HUES48 (cell line): ENCODE measurements at regions not wholly inside any gene's neighbourhood (a gene's known extent, or its start where the extent isn't known, plus 50 kb on each side); places are given as distances from the start of the nearest gene placed in this dataset.

ENCODE experiments used
- H3K27ac ChIP-seq: one replicate; pipeline ENCODE4 v1.7.0; 2013; ENCODE audit warnings: low read depth, low read length, inconsistent platforms
- H3K27me3 ChIP-seq: 2 replicates; pipeline ENCODE4 v1.6.1; 2013; ENCODE audit warnings: mild to moderate bottlenecking, low read length; ENCODE audit not compliant: control insufficient read depth, insufficient read depth
- H3K36me3 ChIP-seq: 2 replicates; pipeline ENCODE4 v1.6.1; 2013; ENCODE audit warnings: low read length; ENCODE audit not compliant: control insufficient read depth, insufficient read depth
- H3K4me1 ChIP-seq: 2 replicates; pipeline ENCODE4 v1.6.1; 2013; ENCODE audit warnings: mild to moderate bottlenecking, low read length; ENCODE audit not compliant: control insufficient read depth, insufficient read depth
- H3K4me3 ChIP-seq: 2 replicates; pipeline ENCODE4 v1.5.1; 2013; ENCODE audit warnings: mild to moderate bottlenecking, low read depth, low read length
- H3K9ac ChIP-seq: 2 replicates; pipeline ENCODE4 v1.6.1; 2013; ENCODE audit warnings: mild to moderate bottlenecking, low read depth, low read length, moderate library complexity
- H3K9me3 ChIP-seq: 2 replicates; pipeline ENCODE4 v1.6.1; 2013; ENCODE audit warnings: low read length; ENCODE audit not compliant: control insufficient read depth, insufficient read depth

DNA sequence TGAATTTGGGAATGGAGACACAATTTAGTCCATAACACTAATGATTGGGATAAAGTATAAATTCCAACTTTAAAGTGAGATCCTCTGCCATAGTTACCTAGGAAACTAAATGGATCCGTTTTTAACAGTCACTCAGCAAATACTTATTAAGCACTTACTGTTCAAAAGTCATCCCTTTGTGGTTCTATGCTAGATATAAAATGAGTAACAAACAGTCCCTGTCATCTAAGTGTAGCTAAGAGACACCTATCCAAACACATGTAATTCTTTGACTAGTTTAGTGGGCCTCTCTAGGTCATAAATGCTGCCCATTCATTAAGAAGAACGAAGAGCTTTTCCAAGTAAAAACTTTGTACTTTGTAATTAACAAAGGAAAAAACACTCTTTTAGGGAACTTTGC is 244.2 kb upstream of the CDIN1 start:
- H3K27me3 ChIP-seq = no peaks in the 10 kb centered on the region
- no peak overlapping the region for H3K9ac ChIP-seq
- H3K27ac ChIP-seq = no peak overlapping the region
- no peak overlapping the region for H3K4me3 ChIP-seq
- H3K9me3 ChIP-seq = no peaks in the 10 kb centered on the region
- H3K36me3 ChIP-seq = no peaks in the 10 kb centered on the region
- peaks cover 5% of the 10 kb centered on the region; the same call in 1 of the 2 replicates for H3K4me1 ChIP-seq

DNA sequence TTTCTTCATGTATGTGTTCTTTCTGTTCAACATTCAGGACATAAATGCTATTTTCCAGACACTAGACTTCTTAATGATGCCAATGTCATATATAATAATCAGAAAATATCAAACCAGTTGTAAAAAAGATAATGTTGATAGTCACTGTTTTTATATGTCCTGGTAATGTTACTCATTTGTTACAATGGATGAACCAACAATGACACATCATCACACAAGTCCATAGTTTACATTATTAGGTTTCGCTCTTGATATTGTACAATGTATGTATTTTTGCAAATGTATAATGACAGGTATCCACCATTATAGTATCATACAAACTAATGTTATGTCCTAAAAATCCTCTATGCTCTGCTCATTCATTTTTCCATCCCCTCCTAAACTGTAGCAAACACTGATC is 243.8 kb upstream of the CDIN1 start:
- H3K27ac ChIP-seq = no peak overlapping the region
- no peak overlapping the region for H3K4me3 ChIP-seq
- H3K9me3 ChIP-seq = no peaks in the 10 kb centered on the region
- no peaks in the 10 kb centered on the region for H3K36me3 ChIP-seq
- no peak overlapping the region for H3K9ac ChIP-seq
- no peaks in the 10 kb centered on the region for H3K27me3 ChIP-seq
- H3K4me1 ChIP-seq = peaks cover 5% of the 10 kb centered on the region; the same call in 1 of the 2 replicates

GRCh38 chr15:36344887-36345286 is 234.5 kb upstream of the CDIN1 start:
- H3K4me1 ChIP-seq = no peaks in the 10 kb centered on the region
- no peak overlapping the region for H3K27ac ChIP-seq
- no peaks in the 10 kb centered on the region for H3K36me3 ChIP-seq
- no peak overlapping the region for H3K9ac ChIP-seq
- no peaks in the 10 kb centered on the region for H3K9me3 ChIP-seq
- H3K4me3 ChIP-seq = no peak overlapping the region
- H3K27me3 ChIP-seq = no peaks in the 10 kb centered on the region

- Histone ChIP-seq H3K9ac (no peak overlapping the region), H3K9me3 (no peaks in the 10 kb centered on the region), H3K36me3 (no peaks in the 10 kb centered on the region), H3K4me1 (no peaks in the 10 kb centered on the region), H3K27me3 (no peaks in the 10 kb centered on the region), H3K27ac (no peak overlapping the region), H3K4me3 (no peak overlapping the region)
Observed at GRCh38 chr15:36347272-36347858, 232.1 kb upstream of the CDIN1 start.

- no peaks in the 10 kb centered on the region for H3K4me1 ChIP-seq
Observed at GRCh38 chr15:36356466-36356865, 223.0 kb upstream of the CDIN1 start.

GRCh38 chr15:36356978-36357601 is 222.3 kb upstream of the CDIN1 start:
- no peak overlapping the region for H3K27ac ChIP-seq

More at GRCh38 chr15:36356466-36356865, 223.0 kb upstream of the CDIN1 start:
- Histone ChIP-seq H3K27ac (no peak overlapping the region), H3K4me3 (no peak overlapping the region), H3K9ac (no peak overlapping the region), H3K9me3 (no peaks in the 10 kb centered on the region), H3K27me3 (no peaks in the 10 kb centered on the region), H3K36me3 (no peaks in the 10 kb centered on the region)

GRCh38 chr15:36358094-36358493 is 221.3 kb upstream of the CDIN1 start:
- no peaks in the 10 kb centered on the region for H3K36me3 ChIP-seq
- no peak overlapping the region for H3K9ac ChIP-seq
- H3K9me3 ChIP-seq = no peaks in the 10 kb centered on the region
- H3K27me3 ChIP-seq = no peaks in the 10 kb centered on the region
- no peak overlapping the region for H3K4me3 ChIP-seq
- H3K27ac ChIP-seq = no peak overlapping the region
- no peaks in the 10 kb centered on the region for H3K4me1 ChIP-seq

More at GRCh38 chr15:36356978-36357601, 222.3 kb upstream of the CDIN1 start:
- no peaks in the 10 kb centered on the region for H3K36me3 ChIP-seq
- H3K9ac ChIP-seq = no peak overlapping the region
- no peaks in the 10 kb centered on the region for H3K9me3 ChIP-seq
- no peaks in the 10 kb centered on the region for H3K27me3 ChIP-seq
- H3K4me1 ChIP-seq = no peaks in the 10 kb centered on the region
- no peak overlapping the region for H3K4me3 ChIP-seq

DNA sequence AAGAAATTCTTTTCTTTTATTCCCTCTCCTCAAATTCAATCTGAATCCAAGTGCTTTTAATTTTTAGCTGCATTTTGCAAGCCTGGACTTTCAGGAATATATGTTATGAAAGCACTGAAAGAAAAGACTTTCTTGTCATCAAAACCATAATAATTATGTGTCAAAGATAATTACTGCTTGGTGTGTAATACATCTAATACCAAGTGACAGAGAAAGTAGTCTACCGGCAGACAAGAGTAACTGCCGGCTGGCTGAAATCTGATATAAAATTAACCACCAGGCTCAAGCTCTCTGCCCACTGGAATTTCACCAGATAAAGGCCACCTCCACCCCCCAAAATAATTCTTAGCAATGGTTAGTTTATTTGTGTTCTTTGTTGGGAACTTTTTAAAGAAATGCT is 220.9 kb upstream of the CDIN1 start:
- no peaks in the 10 kb centered on the region for H3K4me1 ChIP-seq
- H3K36me3 ChIP-seq = no peaks in the 10 kb centered on the region
- H3K9ac ChIP-seq = no peak overlapping the region
- H3K27ac ChIP-seq = no peak overlapping the region
- no peaks in the 10 kb centered on the region for H3K9me3 ChIP-seq
- H3K27me3 ChIP-seq = no peaks in the 10 kb centered on the region
- H3K4me3 ChIP-seq = no peak overlapping the region

DNA sequence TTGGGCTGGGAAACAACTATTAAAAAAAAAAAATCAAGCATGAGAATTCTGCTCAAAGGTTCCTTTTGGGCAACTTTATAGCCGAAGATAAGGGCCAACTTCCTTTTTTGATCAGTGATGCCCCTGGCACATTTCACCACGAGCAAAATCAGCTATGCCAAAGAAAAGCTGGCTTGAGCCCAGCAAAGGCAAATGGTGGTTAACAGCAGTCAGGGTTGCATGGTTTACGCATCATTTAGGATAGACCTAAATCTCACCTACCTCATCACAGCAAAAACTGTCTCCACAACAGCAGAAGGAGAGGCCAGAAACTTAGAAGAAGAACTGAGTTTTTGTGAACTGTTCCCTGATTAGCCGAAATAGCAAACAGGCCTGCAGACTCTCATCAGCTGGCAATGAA is 220.1 kb upstream of the CDIN1 start:
- H3K27me3 ChIP-seq = no peaks in the 10 kb centered on the region
- no peaks in the 10 kb centered on the region for H3K4me1 ChIP-seq
- H3K27ac ChIP-seq = no peak overlapping the region
- H3K4me3 ChIP-seq = no peak overlapping the region
- H3K9ac ChIP-seq = no peak overlapping the region
- no peaks in the 10 kb centered on the region for H3K36me3 ChIP-seq
- no peaks in the 10 kb centered on the region for H3K9me3 ChIP-seq

- no peak overlapping the region for H3K9ac ChIP-seq
- no peaks in the 10 kb centered on the region for H3K27me3 ChIP-seq
- no peak overlapping the region for H3K27ac ChIP-seq
- H3K9me3 ChIP-seq = no peaks in the 10 kb centered on the region
- H3K36me3 ChIP-seq = no peaks in the 10 kb centered on the region
- H3K4me3 ChIP-seq = no peak overlapping the region
- no peaks in the 10 kb centered on the region for H3K4me1 ChIP-seq
Observed at GRCh38 chr15:36361351-36361870, 218.0 kb upstream of the CDIN1 start.

DNA sequence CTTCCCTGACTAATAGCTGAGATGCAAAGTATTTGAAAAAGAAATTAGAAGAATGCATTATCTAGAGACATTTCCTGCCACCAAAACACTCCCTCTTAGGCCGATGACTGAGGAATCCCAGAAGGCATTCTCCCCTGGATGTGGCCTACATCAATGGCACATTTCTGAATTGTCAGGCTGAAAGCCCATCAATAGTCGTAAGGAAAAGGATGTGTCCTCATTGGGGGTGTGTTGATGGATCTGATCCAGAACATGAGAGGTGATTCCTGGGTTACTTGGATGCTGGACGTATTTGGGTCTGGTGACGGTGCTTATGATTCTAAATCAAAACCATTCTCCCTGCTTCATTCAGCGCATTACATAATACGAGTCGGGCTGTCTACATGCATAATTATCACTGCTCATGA is 216.9 kb upstream of the CDIN1 start:
- H3K9me3 ChIP-seq = no peaks in the 10 kb centered on the region
- no peak overlapping the region for H3K9ac ChIP-seq
- no peaks in the 10 kb centered on the region for H3K4me1 ChIP-seq
- no peaks in the 10 kb centered on the region for H3K36me3 ChIP-seq
- no peak overlapping the region for H3K4me3 ChIP-seq
- no peaks in the 10 kb centered on the region for H3K27me3 ChIP-seq
- H3K27ac ChIP-seq = no peak overlapping the region
